ENCODE measurements at regions not wholly inside any gene's neighbourhood (a gene's known extent, or its start where the extent isn't known, plus 50 kb on each side); places are given as distances from the start of the nearest gene placed in this dataset.
"Not testable (repeated sequence)": the region's sequence is repeated elsewhere in the genome, so short reads cannot be mapped to it uniquely, and the experiment has no call there.

- Histone ChIP-seq H3K36me3 (no peaks in the 10 kb centered on the region), H3K4me1 (replicated peaks) (no peaks in the 10 kb centered on the region), H3K27ac (no peak overlapping the region), H3K9me3 (no peaks in the 10 kb centered on the region), H3K27me3 (replicated peaks; ENCODE audit: insufficient read depth) (no peaks in the 10 kb centered on the region), H3K4me3 (no peak overlapping the region)
- DNase-seq (ENCODE audit: low spot score) = no peak
- 74% methylated on average over 1 of the region's 1 CpG for WGBS
- TF ChIP-seq POLR2AphosphoS5 (IDR thresholded peaks at IDR 0.05) = no peak
- no peak for TF ChIP-seq POLR2A (IDR thresholded peaks at IDR 0.05)
- no peak for TF ChIP-seq CTCF (IDR thresholded peaks at IDR 0.05)
- intact Hi-C loops (cut with DNase I) = no loop called here
These were observed 128.9 kb downstream of the TMEM200A start for GRCh38 chr6:130494729-130495128.

- intact Hi-C loops (cut with DNase I) = no loop called here
- Histone ChIP-seq H3K27ac (no peak overlapping the region), H3K36me3 (no peaks in the 10 kb centered on the region), H3K4me1 (replicated peaks) (no peaks in the 10 kb centered on the region), H3K9me3 (no peaks in the 10 kb centered on the region), H3K27me3 (replicated peaks; ENCODE audit: insufficient read depth) (no peaks in the 10 kb centered on the region), H3K4me3 (no peak overlapping the region)
- TF ChIP-seq POLR2A (IDR thresholded peaks at IDR 0.05) = no peak
- TF ChIP-seq POLR2AphosphoS5 (IDR thresholded peaks at IDR 0.05) = no peak
- WGBS = 92% methylated on average over 6 of the region's 6 CpGs
- no peak for DNase-seq (ENCODE audit: low spot score)
These were observed 134.9 kb downstream of the TMEM200A start for GRCh38 chr6:130500693-130501092.

GRCh38 chr6:130503146-130503545, 137.3 kb downstream of the TMEM200A start:
- DNase-seq (ENCODE audit: low spot score) = no peak
- Histone ChIP-seq H3K27me3 (replicated peaks; ENCODE audit: insufficient read depth) (no peaks in the 10 kb centered on the region), H3K4me1 (replicated peaks) (no peaks in the 10 kb centered on the region), H3K27ac (no peak overlapping the region), H3K4me3 (no peak overlapping the region), H3K9me3 (no peaks in the 10 kb centered on the region), H3K36me3 (no peaks in the 10 kb centered on the region)
- no peak for TF ChIP-seq CTCF (IDR thresholded peaks at IDR 0.05)
- TF ChIP-seq POLR2A (IDR thresholded peaks at IDR 0.05) = no peak
- no peak for TF ChIP-seq POLR2AphosphoS5 (IDR thresholded peaks at IDR 0.05)
- intact Hi-C loops (cut with DNase I) = no loop called here

- Histone ChIP-seq H3K9me3 (no peaks in the 10 kb centered on the region), H3K27ac (no peak overlapping the region)
- intact Hi-C loops (cut with DNase I) = no loop called here
These were observed 140.2 kb downstream of the TMEM200A start for GRCh38 chr6:130505808-130506598.

GRCh38 chr6:130507005-130507665, 141.3 kb downstream of the TMEM200A start:
- H3K9me3 ChIP-seq; H3K4me3 ChIP-seq; H3K27ac ChIP-seq; H3K36me3 ChIP-seq; H3K27me3 ChIP-seq (replicated peaks; ENCODE audit: insufficient read depth); H3K4me1 ChIP-seq (replicated peaks); DNase-seq (ENCODE audit: low spot score); intact Hi-C loops (cut with DNase I): not testable (repeated sequence)
- whole genome bisulfite sequencing = 29% methylated on average over 5 of the region's 5 CpGs

More at GRCh38 chr6:130505808-130506598, 140.2 kb downstream of the TMEM200A start:
- Histone ChIP-seq H3K27me3 (replicated peaks; ENCODE audit: insufficient read depth) (no peaks in the 10 kb centered on the region), H3K4me1 (replicated peaks) (no peaks in the 10 kb centered on the region), H3K36me3 (no peaks in the 10 kb centered on the region), H3K4me3 (no peak overlapping the region)
- no peak for TF ChIP-seq POLR2A (IDR thresholded peaks at IDR 0.05)
- TF ChIP-seq POLR2AphosphoS5 (IDR thresholded peaks at IDR 0.05) = no peak
- no peak for TF ChIP-seq CTCF (IDR thresholded peaks at IDR 0.05)
- DNase-seq (ENCODE audit: low spot score) = no peak
- WGBS = 52% methylated on average over 4 of the region's 4 CpGs

- intact Hi-C loops (cut with DNase I) = no loop called here
- Histone ChIP-seq H3K4me1 (replicated peaks) (no peaks in the 10 kb centered on the region), H3K9me3 (no peaks in the 10 kb centered on the region), H3K4me3 (no peak overlapping the region), H3K36me3 (no peaks in the 10 kb centered on the region), H3K27me3 (replicated peaks; ENCODE audit: insufficient read depth) (no peaks in the 10 kb centered on the region), H3K27ac (no peak overlapping the region)
- TF ChIP-seq POLR2AphosphoS5 (IDR thresholded peaks at IDR 0.05) (no peak), POLR2A (IDR thresholded peaks at IDR 0.05) (no peak), CTCF (IDR thresholded peaks at IDR 0.05) (no peak)
- DNase-seq (ENCODE audit: low spot score) = no peak
- whole genome bisulfite sequencing = 39% methylated on average over 4 of the region's 4 CpGs
These were observed 141.8 kb downstream of the TMEM200A start for GRCh38 chr6:130507666-130508028.

Data from prostate gland (tissue), 2 donors.